ENCODE measurements at regions not wholly inside any gene's neighbourhood (a gene's known extent, or its start where the extent isn't known, plus 50 kb on each side); places are given as distances from the start of the nearest gene placed in this dataset.
A peak's percentile ranks its signal among the peaks of the same experiment; 100 is the strongest.

- TF ChIP-seq CTCF (IDR thresholded peaks at IDR 0.05), result no peak
- DNase-seq (ENCODE audit: extremely low spot score, unreplicated experiment), result no peak
- Mint-ChIP-seq H3K4me3 (ENCODE audit: unreplicated experiment) (no peak overlapping the region), H3K27ac (ENCODE audit: unreplicated experiment) (no peak overlapping the region), H3K36me3 (ENCODE audit: unreplicated experiment) (no peaks in the 10 kb centered on the region), H3K9me3 (ENCODE audit: unreplicated experiment) (peaks cover 7% of the 10 kb centered on the region), H3K27me3 (ENCODE audit: unreplicated experiment) (no peaks in the 10 kb centered on the region), H3K4me1 (ENCODE audit: unreplicated experiment) (peaks cover 1% of the 10 kb centered on the region)
Observed at GRCh38 chr10:83367036-83367435, 772.3 kb upstream of the GHITM start.

- peaks cover 4% of the 10 kb centered on the region for H3K9me3 Mint-ChIP-seq (ENCODE audit: unreplicated experiment)
- no peaks in the 10 kb centered on the region for H3K27me3 Mint-ChIP-seq (ENCODE audit: unreplicated experiment)
- no peak for DNase-seq (ENCODE audit: extremely low spot score, unreplicated experiment)
- TF ChIP-seq CTCF (IDR thresholded peaks at IDR 0.05), result no peak
- peaks cover 1% of the 10 kb centered on the region for H3K4me1 Mint-ChIP-seq (ENCODE audit: unreplicated experiment)
- H3K27ac Mint-ChIP-seq (ENCODE audit: unreplicated experiment), result no peak overlapping the region
- H3K4me3 Mint-ChIP-seq (ENCODE audit: unreplicated experiment), result no peak overlapping the region
- no peaks in the 10 kb centered on the region for H3K36me3 Mint-ChIP-seq (ENCODE audit: unreplicated experiment)
Observed at GRCh38 chr10:83371696-83372490, 767.4 kb upstream of the GHITM start.

- H3K4me3 Mint-ChIP-seq (ENCODE audit: unreplicated experiment), result no peak overlapping the region
- DNase-seq (ENCODE audit: extremely low spot score, unreplicated experiment), result no peak
- H3K27ac Mint-ChIP-seq (ENCODE audit: unreplicated experiment), result no peak overlapping the region
- peaks cover 4% of the 10 kb centered on the region for H3K9me3 Mint-ChIP-seq (ENCODE audit: unreplicated experiment)
- TF ChIP-seq CTCF (IDR thresholded peaks at IDR 0.05), result no peak
- H3K27me3 Mint-ChIP-seq (ENCODE audit: unreplicated experiment), result no peaks in the 10 kb centered on the region
- H3K4me1 Mint-ChIP-seq (ENCODE audit: unreplicated experiment), result peaks cover 1% of the 10 kb centered on the region
- no peaks in the 10 kb centered on the region for H3K36me3 Mint-ChIP-seq (ENCODE audit: unreplicated experiment)
Observed at GRCh38 chr10:83372646-83373045, 766.7 kb upstream of the GHITM start.

GRCh38 chr10:83373671-83374070 lies 765.6 kb upstream of the GHITM start:
- Mint-ChIP-seq H3K9me3 (ENCODE audit: unreplicated experiment) (peaks cover 4% of the 10 kb centered on the region), H3K36me3 (ENCODE audit: unreplicated experiment) (no peaks in the 10 kb centered on the region), H3K27me3 (ENCODE audit: unreplicated experiment) (no peaks in the 10 kb centered on the region)

More at GRCh38 chr10:83373671-83374070, 765.6 kb upstream of the GHITM start:
- Mint-ChIP-seq H3K4me3 (ENCODE audit: unreplicated experiment) (no peak overlapping the region), H3K27ac (ENCODE audit: unreplicated experiment) (no peak overlapping the region), H3K4me1 (ENCODE audit: unreplicated experiment) (peaks cover 1% of the 10 kb centered on the region)
- TF ChIP-seq CTCF (IDR thresholded peaks at IDR 0.05), result peak; percentile 42
- no peak for DNase-seq (ENCODE audit: extremely low spot score, unreplicated experiment)

Data from osteocyte (in vitro differentiated cells).